HG02798 (cell line): ENCODE measurements at regions not wholly inside any gene's neighbourhood (a gene's known extent, or its start where the extent isn't known, plus 50 kb on each side); places are given as distances from the start of the nearest gene placed in this dataset.
"Not testable (repeated sequence)": the region's sequence is repeated elsewhere in the genome, so short reads cannot be mapped to it uniquely, and the experiment has no call there.

Experiments used
- ATAC-seq: cut with Tn5 transposase; IDR thresholded peaks from one replicate; pipeline ENCODE4 v1.9.1; 2021; ENCODE audit warnings: mild to moderate bottlenecking; ENCODE audit not compliant: unreplicated experiment, poor library complexity

DNA sequence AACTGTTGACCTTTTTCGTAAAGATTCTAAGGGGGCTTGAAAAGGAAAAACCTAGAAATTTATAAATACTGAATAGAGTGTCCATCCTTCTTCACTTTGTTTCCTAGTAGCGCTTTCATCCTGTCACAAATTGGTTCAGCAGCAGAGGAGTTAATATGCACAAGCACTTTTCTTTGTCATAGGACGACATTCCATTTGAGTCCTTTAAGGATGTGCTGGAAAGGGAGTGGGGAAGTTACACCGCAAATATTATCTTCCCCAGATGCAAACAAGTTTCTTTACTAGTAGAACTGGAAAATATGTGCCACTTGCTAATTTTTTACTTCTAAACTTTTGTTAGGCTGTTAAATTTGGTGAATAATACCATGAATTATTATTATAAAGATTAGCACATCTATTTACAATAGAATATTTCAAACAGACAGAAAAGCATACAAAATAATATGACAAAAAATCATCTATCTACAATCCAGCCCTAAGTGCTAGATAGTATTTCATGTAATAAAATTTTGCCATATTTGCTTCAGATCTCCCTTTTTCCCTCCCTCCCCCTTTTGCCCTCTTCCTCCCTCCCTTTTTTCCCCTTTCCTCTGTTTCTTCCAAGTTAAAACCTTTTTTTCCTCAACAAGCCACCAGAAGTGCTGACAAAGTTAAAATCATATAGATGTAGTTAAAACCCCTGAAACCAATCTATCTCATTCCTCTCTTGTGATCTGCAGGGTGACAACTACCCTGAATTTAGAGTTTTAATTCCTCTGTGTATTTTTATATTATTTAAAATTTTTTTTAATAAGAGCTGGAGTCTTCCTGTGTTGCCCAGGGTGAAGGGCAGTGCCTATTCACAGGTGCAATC lies 50.5 kb upstream of the MAP4K3 start:
- no peak for ATAC-seq

DNA sequence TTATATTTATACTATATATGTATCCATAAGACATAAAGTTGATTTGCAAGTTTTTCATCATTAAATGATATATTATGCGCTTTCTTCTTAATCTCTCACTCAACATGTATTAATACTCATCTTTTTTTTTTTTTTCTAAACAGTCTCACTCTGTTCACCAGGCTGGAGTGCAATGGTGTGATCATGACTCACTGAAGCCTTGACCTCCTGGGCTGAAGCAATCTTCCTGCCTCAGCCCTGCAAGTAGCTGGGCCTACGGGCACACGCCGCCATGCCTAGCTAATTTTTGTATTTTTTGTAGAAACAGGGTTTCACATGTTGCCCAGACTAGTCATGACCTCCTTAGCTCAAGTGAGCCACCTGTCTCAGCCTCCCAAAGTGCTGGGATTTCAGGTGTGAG lies 51.4 kb upstream of the MAP4K3 start:
- no peak for ATAC-seq

DNA sequence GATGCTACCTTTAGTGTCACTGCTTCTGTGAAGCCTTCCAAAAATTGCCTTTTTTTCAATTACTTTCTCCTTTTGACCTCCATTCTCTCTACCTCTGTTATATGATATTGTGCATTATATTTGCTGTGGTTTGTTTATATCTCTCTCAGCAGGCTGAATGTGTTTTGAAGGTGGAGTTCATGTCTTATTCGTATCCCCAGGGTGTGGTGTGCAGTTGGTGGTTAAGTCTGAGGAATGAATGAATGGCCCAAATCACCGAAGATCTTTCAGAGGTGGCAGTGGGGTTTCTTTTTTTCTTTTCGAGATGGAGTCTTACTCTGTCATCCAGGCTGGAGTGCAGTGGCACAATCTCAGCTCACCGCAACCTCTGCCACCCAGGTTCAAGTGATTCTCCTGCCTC lies 53.5 kb upstream of the MAP4K3 start:
- no peak for ATAC-seq

DNA sequence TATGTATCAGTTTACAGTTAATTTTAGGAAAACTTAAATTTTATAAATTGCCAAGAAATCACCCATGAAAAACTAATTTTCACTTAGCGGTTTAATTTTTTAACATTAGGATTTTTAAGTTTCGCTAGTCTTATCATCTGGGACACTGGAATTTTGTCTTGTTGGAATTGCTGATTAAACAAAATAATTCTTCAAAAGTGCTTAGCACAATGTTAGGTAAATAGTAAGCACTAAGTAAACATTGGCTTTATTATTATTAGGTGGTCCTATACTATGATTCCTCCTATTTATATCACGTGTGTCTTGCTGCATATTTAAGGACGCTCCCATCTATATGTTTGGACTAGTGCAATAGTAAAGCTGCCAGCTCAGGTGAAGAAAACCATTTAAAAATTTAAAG lies 54.6 kb upstream of the MAP4K3 start:
- peak; percentile 14 for ATAC-seq

DNA sequence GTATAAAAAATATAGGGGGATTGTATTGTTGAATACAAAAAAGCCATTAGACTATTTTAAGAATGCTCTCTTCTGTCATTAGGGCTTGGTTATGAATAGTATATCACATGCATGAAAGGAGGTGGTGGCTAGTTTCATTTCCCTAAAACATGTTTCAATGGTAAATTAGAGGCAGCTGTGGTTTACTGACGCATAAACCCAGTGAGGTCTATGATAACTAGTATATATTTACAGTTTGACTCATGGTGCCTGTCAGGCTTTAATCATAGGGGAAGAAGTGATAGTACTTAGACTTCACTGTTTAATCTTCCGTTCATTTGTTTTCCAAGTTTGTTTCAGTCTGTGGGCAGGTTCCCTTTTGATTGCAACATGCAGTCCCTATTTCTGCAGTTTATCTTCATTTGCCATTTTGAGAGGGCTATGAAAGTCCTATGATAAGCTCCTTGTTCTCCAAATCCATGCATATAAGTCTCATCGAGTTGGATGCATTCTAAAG lies 55.1 kb upstream of the MAP4K3 start:
- peak; percentile 99 for ATAC-seq

DNA sequence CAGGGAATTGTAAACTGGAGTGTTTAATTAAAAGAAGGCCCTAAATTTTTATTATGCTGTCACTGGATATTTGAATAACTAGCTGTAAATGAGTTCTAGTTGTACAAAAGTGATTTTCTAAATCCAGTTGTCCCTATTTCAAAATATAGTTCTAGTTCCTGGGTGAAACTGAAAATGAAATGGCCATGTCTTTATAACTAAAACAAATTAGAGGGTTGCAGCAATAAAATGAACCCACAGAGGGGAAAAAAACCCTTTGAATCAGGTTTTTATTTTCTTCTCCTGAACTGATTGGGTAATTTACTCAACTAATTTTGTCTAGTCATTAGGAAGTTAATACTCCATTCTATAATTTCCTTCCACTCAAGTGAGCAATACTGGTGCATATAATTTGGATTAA lies 55.6 kb upstream of the MAP4K3 start:
- no peak for ATAC-seq

DNA sequence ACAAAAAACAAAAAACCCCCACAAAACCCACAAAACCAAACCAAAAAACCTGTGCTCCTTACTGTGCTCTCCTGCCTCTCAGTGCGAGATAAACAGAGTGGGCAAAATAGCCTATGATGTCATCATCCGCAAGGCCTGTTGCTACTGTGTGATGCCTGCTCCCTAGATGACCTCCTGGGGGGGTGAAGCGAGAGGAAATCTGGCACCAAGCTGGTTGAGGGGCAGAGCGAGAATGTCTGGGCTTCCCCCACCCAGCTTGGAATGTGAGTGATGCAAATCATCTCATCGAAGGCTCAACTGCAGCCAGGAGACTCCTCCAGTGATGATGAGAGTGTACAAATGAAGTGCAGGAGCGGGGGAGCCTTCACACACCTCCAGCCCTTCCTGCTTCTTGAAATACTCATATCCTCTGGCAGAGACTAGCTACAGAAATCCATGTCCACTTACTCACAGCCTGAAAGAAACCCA lies 57.7 kb upstream of the MAP4K3 start:
- peak; percentile 54 for ATAC-seq

DNA sequence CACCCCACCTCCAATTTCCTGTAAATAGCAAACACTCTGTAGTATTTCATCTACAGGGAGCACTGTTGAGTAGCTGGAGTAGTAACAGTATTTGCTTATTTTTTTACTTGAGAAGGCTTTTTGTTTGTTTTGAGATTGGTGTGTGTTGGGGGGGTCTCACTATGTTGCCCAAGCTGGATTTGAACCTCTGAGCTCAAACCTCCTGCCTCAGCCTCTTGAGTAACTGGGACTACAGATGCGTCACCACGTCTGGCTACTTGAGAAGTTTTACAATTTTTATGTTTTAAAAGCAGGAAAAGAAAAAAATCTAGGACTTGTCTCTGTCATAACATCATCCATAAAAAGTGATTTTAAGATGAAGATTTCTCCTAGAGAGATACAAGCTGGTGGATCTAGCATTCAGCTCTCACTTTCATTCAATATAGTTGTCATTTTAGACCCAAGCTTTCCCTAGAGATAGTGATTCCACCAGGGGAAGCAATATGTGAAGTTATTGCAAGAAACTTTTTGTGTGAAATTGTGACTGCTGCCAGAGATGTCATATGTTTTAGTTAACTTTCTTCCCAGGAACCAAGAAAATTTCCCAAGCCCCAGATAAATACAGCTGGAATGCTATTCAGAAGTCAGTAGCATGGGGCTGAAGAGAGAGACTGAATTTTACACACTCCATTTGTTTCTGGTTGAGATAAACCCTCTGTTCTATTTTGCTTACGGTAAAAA lies 60.2 kb upstream of the MAP4K3 start:
- no peak for ATAC-seq

DNA sequence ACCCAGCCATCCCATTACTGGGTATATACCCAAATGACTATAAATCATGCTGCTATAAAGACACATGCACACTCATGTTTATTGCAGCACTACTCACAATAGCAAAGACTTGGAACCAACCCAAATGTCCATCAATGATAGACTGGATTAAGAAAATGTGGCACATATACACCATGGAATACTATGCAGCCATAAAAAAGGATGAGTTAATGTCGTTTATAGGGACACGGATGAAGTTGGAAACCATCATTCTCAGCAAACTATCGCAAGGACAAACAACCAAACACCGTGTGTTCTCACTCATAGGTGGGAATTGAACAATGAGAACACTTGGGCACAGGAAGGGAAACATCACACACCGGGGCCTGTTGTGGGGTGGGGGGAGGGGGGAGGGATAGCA lies 61.1 kb upstream of the MAP4K3 start:
- not testable (repeated sequence) for ATAC-seq

DNA sequence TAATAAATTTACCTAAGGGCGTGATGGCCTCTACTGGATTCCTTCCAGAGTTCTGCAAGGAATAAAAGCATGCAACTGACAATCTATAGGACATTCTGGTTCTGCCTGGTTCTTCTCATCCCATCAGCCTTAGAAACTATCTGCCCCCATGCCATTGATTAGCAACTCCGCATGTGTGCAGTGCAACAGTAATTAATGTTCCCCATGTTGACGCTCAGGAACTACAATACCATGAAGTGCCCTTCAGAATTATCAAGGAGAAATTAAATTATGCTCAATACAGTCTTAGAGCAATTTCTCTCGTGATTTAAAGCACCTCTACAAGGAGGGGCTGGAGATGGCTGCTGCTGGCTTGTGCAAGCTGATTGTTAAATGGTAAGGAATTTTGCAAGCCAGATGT lies 61.7 kb upstream of the MAP4K3 start:
- no peak for ATAC-seq

DNA sequence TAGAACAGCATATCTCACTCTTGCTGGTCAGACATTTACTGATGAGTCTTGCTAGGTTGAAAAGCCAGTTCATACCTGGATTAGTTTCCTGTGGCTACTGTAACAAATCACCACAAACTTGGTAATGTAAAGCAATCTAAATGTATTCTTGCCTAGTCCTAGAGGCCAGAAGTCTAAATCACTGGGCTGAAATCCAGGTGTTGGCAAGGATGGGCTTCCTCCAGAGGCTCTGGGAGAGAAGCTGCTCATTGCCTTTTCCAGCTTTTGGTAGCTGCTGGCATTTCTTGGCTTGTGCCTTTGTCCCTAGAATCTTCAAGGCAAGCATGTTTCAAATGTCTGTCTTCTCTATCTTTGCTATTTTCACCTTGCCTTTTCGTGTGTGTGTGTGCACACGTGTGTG lies 62.3 kb upstream of the MAP4K3 start:
- ATAC-seq = no peak

DNA sequence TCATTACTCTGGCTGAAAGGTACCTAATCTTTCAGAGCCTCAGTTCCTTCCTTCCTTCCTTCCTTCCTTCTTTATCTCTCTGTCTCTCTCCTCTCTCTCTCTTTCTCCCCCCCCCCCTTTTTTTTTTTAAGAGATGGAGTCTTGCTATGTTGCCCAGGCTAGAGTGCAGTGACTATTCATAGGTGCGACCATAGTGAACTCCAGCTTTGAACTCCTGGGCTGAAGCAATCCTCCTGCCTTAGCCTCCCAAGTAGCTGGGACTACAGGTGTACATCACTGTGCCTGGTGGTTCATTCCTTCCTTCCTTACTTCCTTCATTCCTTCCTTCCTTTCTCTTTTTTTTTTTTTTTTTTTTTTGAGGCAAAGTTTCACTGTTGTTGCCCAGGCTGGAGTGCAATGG lies 64.3 kb upstream of the MAP4K3 start:
- ATAC-seq = no peak

DNA sequence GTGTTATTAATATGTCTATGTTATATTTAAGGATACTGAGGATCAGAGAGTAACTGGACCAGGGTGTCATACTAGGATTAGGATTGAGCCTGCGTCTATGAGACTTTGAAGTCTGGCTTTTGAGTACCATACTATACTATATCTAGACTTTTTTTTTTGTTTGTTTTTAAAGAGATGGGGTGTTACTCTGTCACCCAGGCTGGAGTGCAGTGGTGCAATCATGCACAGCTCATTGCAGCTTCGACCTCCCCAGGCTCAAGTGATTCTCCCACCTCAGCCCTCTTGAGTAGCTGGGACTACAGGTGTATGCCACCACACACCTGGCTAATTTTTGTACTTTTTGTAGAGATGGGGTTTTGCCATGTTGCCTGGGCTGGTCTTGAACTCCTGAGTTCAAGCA lies 66.2 kb upstream of the MAP4K3 start:
- no peak for ATAC-seq

DNA sequence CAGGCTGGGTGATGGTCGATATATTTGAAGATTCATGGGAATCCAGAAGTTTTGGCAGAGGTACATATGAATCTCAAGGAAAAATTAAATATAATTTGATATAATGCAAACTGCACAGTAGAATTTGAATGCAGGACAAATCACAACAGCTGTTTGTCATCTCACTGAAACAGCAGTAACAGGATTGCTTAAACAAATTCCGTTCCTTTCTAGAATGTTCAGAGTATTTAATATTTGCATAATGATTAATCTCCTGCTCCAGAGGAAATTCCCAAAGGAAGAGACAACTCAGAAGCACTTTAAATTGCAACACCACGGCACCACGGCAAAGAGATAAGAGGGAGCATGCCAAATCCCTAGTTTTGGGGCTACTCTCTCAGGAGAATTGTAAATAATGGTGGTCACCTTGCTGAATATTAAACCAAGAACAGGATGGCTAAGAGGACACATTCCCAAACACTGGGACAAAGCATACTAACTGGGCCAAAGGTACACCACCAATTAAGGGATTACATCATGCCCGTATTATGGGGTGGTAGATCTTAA lies 67.8 kb upstream of the MAP4K3 start:
- ATAC-seq = no peak

DNA sequence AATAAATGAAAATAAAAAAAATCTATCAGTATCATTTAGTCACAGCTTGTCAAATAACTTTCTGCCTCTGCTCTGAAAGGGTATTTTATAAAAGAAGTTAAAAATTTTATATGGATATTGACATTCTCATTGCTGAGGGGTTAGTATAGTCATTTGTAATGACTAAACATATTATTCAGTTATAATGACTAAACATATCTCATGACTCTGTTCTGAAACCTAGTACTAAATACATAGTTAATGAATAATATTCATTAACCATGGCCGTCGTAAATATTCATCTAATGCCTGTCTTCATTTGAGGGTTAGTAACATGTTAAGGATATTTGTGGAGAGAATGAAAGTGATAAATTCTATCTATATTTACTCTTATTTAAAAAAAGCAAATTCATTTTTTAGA lies 69.1 kb upstream of the MAP4K3 start:
- ATAC-seq = no peak

DNA sequence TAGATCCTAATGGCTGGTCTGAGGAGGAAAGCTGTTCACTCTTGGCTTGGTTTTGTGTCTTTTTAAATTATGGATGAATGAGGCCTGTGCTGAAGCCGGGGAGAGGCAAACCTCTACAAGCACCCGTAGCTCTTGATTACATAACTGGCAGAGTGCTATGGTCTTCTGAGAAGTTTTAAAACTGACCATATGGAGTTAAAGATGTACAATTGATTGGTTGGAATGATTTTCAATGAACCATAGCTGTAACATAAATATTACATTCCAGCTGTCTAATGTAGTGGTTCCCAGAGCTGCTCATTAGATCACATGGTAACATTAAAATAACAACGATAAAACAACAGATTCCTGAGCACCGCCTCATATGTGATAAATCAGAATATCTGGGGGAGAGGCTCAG lies 71.1 kb upstream of the MAP4K3 start:
- no peak for ATAC-seq

DNA sequence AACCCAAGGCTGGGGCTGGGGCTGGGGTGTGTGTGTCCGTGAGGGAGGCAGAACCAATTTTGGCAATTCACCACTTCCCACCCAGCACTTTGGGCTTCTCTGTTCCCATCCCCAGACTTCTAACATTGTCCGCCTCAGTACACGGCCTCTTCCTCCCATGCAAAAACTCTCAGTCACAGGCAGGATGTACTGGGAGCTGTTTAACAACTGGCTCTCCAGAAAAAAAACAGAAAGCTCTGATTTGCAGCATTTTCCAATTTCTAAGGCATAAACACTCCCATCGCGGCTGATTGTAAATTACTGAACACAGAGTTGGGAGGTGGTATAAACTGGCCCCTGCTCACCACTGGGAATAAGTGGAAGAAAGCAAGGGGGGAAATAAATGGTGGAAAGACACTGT lies 73.1 kb upstream of the MAP4K3 start:
- ATAC-seq = no peak

DNA sequence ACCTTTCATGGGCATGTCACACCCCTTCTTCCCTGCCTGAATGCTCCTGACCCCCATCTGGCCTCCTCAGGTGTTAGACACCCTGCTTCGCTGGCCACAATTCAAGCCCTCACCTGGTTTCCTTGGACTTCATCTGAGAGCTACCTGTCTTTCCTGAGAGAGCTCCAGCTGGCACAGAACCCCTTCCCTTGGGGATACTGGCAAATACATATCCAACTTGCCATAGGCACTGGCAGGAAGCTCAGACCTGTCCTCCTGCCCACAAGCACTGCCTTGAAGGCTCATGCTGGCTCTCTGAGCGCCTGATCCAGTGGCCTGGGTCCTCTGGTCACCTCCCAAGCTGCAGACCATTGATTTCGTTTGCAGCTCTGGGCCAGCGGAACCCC lies 74.1 kb upstream of the MAP4K3 start:
- no peak for ATAC-seq

DNA sequence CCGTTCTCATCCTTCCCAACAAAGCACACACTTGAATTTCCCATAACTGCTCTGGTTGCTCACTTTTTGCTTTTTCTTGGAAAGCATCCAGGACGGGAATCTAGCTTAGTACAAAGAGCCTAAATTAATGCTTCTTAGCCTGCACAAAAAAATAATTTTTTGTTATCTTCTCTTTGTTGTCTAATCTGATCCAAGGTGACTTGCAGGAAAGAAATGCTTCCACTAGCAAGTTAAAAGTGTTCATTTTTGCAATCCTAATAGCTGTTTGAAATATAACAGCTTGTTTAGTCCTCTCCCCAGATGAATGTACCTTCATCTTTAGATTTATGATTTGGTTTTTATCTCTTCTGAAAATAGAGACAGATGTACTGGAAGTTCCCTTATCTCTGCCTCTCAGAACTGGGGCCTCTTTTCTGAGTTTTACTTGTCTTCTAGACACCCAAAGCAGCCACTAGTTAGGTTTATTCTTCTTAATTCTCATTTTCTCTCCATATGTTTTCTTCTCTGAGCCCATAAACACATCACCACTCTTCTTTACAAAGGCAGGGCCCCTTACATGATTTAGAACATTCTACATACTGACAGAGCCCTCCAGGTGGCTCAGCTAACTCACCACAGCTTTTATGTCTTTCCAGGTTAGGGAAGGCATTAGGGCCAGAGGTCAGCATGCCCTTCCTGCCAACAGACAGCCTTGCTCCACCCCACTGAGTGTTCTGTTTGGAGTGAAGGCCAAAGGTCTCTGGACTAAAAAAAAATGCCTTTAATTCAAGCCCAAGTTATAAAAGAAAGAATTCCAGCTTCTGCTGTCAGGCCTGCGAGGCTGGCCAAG lies 74.7 kb upstream of the MAP4K3 start:
- ATAC-seq = no peak

DNA sequence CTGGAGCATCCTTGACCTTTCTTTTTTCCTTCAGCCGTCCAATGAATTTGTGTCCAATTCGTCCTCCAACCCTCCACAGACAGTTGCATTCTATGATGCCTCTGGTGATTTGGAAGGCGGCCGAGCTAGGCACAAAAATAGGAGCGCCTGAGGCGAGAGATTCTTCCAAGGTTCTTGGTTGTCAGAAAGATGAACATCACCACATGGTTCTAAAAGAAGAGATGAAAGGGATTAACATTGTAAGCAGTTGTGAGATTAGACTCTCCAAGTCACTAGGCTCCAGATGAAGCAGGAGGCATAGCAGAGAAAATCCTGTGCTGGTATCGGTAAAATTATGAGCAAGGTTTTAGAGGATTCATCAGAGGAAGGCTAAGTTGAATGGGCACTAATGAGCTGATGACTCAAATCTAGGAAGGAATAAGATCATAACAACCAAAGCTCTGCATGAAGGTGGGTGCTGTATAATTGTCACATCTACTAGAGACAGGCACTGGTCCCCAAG lies 75.4 kb upstream of the MAP4K3 start:
- no peak for ATAC-seq
